HG03095 (cell line): ENCODE measurements at regions not wholly inside any gene's neighbourhood (a gene's known extent, or its start where the extent isn't known, plus 50 kb on each side); places are given as distances from the start of the nearest gene placed in this dataset.
A peak's percentile ranks its signal among the peaks of the same experiment; 100 is the strongest.
"Not testable (repeated sequence)": the region's sequence is repeated elsewhere in the genome, so short reads cannot be mapped to it uniquely, and the experiment has no call there.

Source experiments
- ATAC-seq: cut with Tn5 transposase; IDR thresholded peaks from one replicate; pipeline ENCODE4 v1.9.1; 2021; ENCODE audit warnings: moderate library complexity; ENCODE audit not compliant: unreplicated experiment

GRCh38 chr6:140649502-140649901 lies 1275.1 kb upstream of the CITED2 start:
- not testable (repeated sequence) for ATAC-seq

GRCh38 chr6:140647322-140647721 lies 1272.9 kb upstream of the CITED2 start:
- not testable (repeated sequence) for ATAC-seq

GRCh38 chr6:140644017-140644416 lies 1269.6 kb upstream of the CITED2 start:
- no peak for ATAC-seq

DNA sequence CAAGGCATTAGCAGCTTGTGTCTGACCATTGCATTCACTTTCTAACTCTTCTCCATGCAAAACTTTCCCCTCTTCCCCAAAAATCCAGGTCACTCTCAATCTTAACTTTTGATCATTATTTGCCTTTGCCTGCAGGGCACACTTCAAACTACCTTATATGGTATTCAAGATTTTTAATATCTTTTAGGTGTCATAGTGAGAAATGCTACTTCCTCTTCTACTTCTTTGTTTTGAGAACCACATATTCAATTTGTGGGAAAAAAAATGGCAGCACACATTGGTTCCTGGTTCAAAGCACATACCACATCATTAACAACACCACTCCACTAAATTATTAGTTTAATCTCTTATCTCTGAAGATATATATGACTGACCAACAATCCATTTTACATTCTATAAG lies 1267.0 kb upstream of the CITED2 start:
- peak; percentile 65 for ATAC-seq

DNA sequence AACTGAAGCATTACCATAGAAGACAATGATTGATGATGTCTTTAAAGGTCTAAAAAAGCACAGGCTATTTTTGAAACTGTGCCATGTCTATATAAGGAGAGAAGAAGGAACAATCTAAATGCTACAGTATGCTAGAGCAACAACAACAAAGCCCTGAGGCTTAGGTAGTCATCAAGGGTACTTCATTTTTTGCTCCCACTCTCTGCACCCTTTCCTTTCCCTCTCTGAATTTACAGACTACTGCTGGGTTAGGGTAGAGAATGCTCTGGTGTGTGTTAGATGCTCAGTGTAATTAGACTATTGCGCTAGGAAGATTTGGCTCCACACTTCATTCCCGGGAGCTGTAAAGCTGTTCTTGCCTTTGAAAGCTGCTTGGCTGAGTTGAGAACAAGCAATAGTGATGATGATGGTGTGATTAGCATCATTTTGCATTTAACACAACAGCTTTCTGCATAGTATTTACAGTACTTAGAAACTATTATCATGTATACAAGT lies 1262.5 kb upstream of the CITED2 start:
- ATAC-seq: no peak

DNA sequence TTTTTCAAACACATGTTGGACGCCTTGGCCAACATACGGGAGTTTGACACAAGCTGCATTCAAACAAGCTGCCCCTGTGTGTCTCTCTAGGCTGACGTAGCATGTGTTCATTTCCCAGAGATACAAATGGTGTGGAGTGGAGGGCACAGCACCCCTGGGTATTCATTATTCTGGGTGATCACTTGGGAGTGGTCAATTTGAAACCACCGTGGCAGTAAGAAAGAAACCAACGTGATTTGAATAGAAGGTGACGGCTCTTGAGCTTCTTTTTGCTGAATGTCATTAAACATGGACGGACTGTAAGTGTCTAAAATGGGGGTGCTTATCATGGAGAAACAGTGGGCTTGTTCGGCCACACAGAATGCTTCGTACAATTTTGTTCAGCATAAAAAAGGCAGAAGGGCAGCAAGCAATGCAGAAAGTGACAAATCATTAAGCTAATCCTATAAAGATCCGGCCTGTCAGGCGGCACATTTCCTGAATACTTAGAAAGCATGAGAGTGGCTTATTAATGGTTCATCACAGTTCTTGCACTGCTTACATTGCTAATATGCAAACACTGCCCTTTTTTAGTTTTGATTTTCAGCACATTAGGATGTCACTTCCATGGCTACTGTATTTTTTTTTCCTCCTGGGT lies 1261.9 kb upstream of the CITED2 start:
- no peak for ATAC-seq

GRCh38 chr6:140627002-140627401 lies 1252.6 kb upstream of the CITED2 start:
- ATAC-seq: no peak

GRCh38 chr6:140623498-140623897 lies 1249.0 kb upstream of the CITED2 start:
- ATAC-seq: no peak

GRCh38 chr6:140620496-140620895 lies 1246.0 kb upstream of the CITED2 start:
- ATAC-seq: no peak

DNA sequence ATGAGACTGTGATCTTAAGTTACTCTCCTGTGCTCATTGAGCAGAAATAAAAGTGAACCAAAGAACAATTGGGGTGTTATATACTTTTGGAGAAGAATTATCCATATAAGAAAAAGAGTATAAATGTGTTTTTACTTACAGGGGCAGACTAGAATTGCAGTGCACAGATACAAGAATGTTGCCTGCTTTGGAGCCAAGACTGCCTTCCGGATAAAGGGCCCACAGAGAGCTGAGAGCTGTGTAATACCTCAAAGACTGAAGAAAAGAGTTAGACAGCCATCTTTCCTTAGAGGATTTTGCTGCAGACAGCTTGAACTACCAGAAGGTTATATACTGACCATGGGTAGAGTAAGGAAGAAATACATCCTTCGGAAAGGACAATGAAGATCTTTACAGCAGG lies 1235.5 kb upstream of the CITED2 start:
- no peak for ATAC-seq

- ATAC-seq: no peak
Measured at GRCh38 chr6:140609321-140609720, 1234.9 kb upstream of the CITED2 start.

DNA sequence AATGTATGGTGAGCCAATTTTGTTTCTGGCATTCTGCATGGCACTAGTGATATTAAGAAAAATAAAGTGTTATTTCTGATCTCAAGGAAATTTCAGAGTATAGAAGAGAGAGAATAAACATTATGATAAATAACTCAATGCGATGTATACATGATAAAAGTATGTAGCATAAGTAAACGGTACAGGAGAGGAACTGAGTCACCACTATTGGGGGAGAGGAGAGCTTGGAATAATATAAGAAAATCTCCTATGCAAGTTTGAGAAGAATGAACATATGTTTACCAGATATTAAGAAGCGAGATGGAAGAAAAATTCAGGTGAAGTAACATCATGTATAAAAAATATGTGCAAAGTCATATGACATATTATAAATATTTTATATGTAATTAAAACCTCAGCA lies 1230.3 kb upstream of the CITED2 start:
- no peak for ATAC-seq

DNA sequence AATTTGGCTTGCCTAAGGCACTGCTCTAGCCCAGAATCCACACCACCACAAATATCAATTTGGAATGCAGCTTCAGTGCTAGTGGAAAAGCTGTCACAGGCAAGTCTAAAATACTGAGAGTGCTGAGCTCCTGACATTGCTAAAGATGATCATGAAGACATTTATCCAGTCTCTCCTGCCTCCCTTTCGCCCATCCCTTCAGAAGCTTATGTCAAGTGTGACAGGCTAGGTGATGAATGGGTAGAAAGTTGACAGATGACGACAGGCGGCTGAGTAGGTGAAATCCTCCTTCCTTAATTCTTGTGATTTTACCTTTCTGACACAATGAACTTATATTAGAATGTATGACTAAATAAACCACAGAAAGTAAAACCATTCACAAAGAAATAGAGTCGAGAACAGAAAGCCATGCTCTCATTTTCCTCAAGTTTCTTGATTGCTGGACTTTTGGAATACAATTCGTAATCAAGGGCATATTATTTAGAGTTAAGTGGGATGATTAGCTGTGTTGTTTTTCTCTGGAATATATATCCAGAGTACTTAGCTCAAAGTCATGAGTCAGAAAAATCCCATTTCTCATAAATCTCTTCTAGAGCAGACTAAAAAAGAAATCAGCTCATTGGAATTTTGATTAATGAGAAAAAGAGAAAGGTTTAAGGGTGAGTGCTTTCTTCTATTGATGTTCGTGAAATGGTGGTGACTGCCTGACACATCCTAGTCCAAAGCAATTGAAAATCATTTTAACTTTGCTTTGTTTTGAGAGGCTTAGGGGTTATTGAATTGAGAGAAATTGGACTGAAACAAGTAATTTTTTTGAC lies 1228.2 kb upstream of the CITED2 start:
- ATAC-seq: no peak

- no peak for ATAC-seq
Measured at GRCh38 chr6:140601021-140601808, 1226.8 kb upstream of the CITED2 start.

DNA sequence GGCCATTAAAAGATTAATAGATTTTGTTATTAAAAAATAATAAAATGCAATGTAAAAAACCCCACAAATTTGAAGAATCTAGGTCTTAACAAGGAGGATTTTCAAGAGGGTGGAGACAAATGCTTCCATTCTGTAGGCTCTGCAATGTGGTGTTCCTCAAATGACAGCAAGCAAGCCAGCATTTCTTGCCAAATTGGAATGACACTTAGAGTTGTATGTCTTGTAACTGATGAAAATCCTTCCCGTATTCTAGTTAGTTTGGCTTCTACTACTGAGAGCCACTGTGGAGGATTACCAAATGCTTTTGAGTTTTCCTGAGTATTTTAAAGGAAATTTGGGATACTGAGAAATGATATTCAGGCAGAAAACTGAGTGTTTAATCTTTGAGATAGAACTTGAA lies 1225.5 kb upstream of the CITED2 start:
- ATAC-seq: no peak

GRCh38 chr6:140597181-140597580 lies 1222.7 kb upstream of the CITED2 start:
- ATAC-seq: no peak

GRCh38 chr6:140594806-140595128 lies 1220.3 kb upstream of the CITED2 start:
- ATAC-seq: no peak

- no peak for ATAC-seq
Measured at GRCh38 chr6:140592877-140593276, 1218.4 kb upstream of the CITED2 start.

DNA sequence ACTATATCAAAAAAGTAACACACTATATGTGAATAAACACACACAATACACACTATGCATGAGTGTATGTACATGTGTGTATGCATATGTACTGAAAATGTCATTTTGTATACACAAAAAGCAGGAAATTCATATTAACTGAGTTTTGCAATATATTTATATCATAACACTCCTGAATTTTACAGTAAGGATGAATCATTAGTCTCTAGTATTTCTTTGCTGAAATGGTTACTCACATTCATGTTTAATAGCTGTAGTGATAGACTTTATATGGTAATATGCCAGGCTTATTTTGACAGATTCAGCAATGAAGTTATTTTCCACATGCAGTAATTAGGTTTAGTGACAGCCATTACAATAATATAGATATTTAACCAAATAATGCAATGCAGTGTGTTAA lies 1216.2 kb upstream of the CITED2 start:
- ATAC-seq: no peak

DNA sequence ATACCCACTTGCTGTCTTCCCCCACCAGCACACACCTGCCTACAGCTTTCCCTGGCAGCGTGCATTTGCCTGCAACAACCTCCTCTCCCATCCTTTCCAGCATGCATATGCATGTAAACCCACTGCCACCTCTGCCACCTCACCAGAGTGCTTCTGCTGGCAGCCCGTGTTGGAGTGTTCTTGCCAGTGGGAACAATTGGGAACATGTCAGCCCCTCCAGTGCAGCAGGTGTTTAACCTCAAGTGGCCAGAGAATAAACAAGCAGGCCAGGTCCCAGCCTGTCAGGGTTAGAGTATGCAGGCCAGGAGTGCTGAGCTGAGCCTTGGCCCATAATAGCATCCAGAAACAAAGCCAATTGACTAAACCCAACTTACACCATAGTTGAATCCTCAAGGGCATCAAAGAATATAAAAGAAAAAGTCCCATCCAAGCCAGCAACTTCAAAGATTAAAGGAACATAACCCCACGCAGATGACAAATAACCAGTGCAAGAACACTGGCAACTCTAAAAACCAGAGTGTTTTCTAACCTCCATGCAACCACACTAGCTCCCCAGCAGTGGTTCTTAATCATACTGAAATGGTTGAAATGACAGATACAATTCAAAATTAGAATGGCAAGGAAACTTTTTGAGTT lies 1212.1 kb upstream of the CITED2 start:
- peak; percentile 92 for ATAC-seq

- ATAC-seq: no peak
Measured at GRCh38 chr6:140581601-140582000, 1207.2 kb upstream of the CITED2 start.
